Activated CD4-positive, alpha-beta T cell treated with anti-CD3 and anti-CD28 coated beads, Interleukin-2, Interleukin-6, amounts not matched to agents 100 ng/mL and 50 ng/mL, durations not matched to agents 16 hours and 8 hours (primary cell): ENCODE measurements at regions not wholly inside any gene's neighbourhood (a gene's known extent, or its start where the extent isn't known, plus 50 kb on each side); places are given as distances from the start of the nearest gene placed in this dataset.
A peak's percentile ranks its signal among the peaks of the same experiment; 100 is the strongest.

Source experiments
- DNase-seq: peaks from one replicate; pipeline ENCODE4 v3.0.0-alpha.2; 2020

DNA sequence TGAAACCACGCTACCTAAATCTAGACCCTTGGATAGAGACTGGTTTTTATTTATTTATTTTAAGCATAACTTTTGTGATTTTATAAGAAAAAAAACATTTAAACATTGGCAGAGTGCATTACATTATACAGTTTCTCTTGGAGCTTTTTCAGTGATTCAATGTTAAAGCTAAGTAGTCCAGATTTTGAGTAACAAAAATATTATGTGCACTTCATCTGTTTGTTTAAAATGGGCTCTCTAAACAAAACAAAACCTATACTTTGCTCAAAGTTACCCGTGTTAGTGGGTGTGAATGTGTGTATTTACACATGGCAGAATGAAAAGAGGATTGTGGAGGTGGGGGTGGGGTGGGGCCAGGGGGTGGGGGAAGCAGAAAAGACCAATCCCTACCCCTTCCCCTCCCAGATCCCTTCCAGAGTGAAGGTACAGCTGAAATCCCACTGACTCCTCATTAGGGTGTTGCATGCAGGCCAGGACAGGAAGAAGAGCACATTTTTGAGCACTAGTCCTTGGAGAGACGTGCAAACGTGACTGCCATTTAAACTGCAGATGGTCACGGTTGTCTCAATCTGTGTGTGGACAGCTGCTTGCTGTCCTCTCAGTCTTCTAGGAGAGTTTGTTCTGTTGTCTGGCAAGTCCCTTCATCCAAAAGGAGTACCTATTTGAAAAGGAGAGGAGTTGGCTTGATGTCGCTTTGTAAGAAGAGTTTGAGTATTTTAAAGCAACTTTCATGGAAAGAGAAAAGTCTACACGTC is 303.0 kb downstream of the ICOS start:
- DNase-seq = no peak

DNA sequence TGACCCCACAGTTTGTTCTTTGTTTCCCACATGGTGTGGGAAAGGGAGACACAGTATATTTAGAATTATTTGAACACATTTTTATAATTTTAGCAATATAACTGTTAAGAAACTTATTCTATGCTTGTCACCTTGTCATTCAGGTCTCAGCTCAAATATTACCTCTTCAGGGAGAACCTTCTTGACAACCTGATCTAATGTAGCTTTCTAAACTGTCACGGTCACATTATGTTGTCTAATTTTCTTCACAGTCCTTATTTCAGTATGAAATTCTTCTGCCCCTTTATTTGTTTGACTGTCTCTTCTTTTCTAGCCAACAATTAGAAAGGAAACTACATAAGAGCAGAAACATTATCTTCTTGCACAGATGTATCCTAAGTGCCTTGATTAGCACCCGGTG is 304.3 kb upstream of the PARD3B start:
- DNase-seq = no peak

DNA sequence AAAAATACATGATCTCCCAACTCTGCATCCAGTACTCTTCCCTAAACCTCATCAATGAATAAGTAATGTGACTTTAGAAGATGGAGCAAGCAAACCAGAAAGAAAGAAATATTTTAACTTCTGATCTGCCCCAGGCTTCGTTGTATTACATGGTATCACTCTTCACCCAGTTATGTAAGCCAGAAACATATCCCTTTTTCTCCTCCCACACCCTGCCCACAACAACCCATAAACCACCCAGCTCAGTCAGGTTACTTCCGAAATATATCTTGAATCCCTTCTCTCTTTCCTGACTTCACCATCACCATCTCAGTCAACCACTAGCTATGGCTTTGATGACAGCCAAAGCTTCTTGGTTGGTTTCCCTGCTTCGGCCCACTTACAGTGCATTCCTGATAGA is 295.8 kb upstream of the PARD3B start:
- DNase-seq = no peak

DNA sequence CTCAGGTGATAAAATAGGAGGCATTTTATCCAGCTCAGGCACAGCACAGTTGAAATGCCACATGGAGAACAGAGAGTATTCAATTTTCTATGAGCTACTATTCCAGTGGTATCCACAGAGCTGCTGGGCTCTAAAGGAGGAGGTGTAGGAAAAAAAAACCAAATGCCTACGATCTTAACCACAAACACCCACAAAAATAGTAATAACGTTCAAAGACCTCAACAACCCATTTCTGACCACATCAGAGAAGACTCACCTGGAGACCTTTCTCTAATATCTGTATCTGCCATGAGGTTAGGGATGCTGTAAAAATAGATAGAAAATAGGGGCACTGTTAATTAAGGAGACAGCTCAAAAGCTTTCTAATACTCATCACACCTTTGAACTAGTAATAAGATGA is 294.6 kb upstream of the PARD3B start:
- no peak for DNase-seq

DNA sequence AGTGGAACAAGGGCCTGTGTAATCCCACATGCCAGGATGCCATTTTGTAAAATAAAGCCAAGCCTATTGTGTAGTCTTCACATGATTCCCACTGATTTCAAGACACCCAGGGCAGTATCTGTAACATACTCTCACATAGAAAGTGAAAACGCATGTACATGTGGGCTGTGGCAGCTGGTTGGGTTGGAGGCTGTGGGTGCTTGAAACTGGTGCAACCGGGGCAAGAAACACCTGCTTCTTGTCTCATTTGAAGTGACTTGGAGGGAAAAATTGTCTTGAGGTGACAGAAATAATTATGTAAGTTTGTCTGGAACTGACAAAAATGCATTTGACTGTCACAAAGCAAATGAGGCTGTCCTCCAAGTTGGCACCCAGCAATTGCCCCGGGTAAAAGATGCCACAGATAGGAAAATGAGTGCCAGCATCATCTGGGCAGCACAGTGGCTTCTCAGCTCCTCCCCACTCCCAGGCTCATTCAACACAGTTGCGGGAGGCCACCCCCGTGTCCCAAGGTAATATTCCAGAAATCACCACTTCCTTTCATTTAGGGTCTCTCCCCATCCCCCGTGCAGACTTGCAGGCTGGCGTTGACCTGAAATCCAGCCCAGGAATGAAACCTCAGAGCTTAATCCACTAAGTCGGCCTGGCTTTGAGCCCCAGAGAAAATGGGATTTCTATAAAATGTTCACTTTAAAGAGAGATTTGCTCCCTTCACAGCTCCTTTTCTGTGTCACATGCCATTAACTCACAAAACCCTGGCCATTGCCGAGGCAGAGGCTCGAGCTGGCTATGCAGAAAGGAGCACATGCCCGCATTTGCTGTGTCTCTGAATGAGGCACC is 293.9 kb upstream of the PARD3B start:
- DNase-seq = no peak

DNA sequence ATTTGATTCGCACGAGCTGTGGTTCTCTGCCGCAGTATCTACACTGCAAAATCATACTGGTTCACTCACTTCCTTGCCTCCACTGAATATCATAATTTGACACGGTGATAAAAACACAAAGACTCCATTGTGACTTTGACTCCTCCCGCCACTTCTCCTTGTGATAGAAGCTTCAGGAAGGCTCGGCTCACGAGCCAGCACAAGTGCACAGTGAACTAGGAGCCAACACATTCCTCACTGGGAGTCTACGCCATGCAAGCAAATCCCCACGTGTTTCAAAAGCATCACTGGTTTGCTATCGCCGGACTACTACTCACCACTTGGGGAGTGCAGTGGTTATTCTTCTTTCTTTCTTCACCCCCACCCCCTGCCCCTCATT is 293.3 kb upstream of the PARD3B start:
- no peak for DNase-seq

DNA sequence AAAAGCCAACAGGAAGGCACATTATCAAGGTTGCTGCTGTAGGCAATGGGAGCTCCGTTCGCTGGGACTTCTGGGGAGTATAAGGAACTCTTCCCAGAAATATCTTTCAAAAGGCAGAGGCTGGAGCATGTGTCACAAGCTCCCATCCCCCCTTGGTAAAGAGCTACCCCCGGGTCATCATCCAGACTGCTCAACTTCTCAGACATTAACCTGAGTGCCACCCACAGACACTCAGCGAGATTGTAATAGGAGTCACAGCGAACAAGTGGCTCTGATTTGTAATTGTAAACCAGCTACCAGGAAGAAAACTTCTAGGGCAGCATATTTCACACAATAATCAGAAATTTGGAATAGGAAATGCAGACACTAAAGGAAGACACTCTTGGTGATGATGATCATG is 290.2 kb upstream of the PARD3B start:
- no peak for DNase-seq

DNA sequence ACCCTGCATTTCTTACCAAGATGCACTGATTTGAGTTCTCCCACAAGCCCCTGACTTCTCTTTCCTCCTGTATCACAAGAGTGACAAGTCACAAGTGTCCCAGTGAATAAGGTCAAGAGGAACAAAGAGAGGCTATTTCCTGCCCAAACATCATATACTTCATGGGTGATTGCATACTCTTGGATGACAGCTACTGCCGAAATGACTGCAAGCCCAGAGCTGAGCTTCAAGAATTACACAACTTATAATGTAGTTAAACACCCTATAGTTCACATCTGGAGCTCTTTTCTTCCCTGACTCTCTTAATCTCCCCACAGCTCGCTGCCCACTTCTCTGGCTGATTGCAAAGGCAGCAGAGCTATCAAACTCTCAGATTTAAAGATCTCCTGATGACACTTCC is 289.7 kb upstream of the PARD3B start:
- no peak for DNase-seq

DNA sequence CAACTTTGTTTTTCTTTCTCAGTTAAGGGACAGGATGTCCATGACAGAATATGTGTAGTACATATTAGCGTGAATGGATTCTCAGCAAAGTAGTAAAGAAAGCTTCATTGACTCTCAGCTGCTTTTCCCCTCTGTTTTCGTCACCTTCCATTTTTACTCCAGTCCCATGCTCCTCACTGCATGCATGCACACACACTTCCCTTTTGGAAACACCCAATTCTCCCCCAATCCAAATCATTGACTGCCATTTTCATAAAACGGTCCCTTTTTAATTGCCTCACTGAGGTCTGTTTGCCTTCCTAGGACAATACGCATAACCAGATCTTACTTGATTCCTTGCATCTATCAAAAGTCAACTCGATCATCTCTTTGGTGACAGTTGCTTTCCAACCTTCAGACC is 287.5 kb upstream of the PARD3B start:
- DNase-seq = no peak

DNA sequence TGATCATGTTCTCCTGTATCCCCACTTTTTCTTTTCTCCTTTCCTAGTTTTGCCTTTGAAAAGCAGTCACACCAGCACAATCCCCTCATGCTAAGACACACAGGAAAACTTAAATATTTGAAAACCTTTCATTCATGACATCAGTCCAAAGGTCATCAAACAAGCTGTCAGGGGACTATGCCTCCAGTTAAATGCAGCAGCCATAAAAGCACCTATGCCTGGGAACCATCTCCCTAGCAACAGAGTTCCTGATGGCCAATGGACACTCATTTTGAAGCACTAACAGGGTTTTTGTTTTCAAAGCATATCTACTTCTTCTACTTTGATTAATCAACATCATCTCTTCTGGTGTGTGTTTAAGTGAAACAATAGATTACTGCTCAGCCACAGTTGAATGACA is 286.4 kb upstream of the PARD3B start:
- no peak for DNase-seq

DNA sequence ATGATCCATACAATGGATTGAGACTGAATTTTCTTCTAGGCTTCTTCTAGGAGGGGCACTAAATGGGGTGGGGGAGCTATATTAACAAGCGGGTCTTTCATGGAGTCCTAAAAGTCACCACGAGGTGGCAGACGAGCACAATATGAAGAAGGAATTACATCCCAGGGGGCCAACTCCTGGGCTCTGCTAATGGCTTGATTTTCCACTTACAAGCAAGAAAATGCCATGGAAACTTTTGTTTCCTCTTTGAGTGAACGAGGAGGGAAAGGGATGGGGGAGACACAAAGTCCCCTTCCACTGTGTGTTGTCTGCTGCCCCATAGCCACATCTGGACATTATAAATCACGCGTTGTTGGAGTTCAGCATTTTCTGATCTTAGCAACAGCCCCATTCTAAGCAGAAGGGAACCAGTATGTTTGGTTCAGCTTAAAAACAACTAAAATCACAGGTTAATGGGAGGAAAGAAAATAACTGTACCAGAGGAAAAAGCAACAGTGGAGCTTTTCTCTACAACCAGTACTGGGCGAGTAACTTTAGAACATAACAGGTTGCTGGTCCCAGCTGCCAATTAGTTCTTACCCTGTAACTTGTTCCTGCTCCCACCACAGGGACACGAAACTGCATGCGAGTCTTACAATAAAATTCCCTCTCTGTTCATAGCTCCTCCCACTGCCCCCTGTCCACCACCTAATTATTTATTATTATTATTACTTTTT is 285.0 kb upstream of the PARD3B start:
- peak; percentile 44 for DNase-seq

DNA sequence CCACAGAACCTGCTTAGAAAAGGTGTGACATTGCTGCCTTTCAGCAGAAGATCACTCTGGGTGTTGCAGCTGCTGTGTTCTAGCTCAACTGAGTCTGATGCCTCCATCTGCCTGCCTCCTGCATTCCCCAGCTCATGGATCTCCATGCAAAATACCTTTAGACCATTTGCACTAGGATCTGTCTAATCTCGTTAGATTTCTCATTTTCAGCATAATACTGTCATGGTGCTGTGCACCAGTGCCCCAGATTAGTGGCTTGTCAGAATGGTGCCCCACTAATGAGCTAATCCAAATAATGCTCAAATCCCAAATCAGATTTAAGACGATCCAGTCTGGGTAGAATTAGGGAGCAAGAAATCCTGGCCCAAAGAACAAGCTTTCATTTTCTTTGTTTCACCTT is 284.4 kb upstream of the PARD3B start:
- DNase-seq = no peak

DNA sequence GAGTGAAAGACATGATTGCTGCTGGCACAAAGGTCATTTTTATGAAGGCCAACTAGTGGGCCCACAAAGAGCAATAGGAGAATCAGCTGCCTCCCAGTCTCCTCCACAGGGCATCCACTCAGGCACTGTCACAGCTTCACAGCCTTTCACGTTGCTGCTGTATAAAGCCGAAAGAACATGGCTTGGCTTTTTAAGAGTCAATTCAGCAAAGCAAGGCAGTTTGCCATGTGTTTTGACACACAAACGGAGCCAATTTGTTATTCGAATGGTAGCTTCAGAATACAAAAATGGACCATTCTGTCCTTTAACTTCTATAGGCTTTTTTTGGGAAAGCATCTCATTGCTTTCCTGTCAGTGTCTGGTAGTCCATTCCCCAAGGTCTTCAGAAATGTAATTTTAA is 283.4 kb upstream of the PARD3B start:
- DNase-seq = no peak

DNA sequence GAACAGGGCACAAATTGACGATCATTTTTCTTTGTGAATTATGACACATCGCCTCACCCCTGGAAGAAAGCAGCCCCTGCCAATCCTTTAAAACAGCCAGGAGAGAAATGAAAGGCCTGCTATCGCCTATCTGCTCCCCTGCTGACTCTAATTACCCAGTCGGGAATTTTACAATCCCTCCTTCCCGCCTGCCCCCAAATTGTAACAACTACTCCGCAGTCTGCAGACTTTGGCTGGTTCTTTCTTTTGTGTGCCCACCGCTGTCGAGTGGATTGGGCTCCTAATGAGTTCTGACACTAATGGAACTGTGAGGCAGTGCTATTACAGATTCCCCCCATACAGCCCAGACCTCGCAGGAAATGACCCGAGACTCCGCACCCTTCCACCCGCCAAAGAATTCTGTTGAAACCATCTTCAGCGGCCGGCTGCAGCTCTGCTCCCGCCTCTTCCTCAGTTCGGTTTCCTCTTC is 281.2 kb upstream of the PARD3B start:
- no peak for DNase-seq

DNA sequence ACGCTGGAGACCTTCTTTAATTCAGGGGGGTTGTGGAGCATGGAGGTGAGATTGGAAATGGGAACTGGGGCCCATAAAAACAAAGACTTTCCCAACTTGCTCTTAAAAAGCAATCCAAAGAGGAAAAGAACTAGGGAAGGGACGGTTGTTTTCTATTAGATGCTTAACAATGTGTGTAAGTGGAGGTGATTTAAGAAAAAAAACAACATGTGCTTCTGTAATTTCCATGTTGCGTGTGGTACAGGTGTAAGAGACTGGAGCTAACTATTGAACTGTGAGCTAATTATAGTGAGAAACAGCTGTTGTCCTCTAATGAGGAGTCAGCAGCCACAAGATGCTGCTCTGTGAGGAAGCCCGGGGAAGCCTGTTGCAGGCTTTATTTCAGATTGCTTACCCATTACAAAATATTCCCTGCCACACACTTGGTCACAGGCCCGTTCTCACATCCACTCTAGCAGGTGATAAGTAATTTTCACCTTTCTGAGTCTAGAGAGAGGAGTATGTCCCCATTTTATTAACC is 280.6 kb upstream of the PARD3B start:
- no peak for DNase-seq

DNA sequence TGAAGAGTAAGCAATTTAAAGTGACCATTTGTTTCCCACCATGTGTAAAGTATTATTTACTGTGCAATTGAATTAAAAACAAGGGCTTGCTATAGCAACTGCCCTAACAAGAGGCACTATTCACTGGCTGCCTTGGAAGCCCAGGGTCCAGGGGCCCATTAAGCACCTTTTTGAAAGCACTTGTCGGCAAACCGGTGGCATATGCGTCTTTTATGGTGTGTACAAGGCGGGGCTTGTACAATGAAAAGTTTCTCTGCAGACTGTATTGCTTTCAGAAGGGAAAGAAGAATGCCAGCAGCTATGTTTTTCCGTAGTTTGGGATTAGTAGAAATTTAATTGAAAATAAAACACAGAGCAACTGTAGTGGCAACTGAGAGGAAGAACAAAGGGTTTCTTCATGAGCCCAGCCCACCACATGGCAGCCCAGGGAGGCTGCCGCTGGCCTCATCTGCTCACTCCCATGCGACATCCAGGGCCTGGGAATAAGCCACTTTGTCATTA is 279.5 kb upstream of the PARD3B start:
- no peak for DNase-seq

DNA sequence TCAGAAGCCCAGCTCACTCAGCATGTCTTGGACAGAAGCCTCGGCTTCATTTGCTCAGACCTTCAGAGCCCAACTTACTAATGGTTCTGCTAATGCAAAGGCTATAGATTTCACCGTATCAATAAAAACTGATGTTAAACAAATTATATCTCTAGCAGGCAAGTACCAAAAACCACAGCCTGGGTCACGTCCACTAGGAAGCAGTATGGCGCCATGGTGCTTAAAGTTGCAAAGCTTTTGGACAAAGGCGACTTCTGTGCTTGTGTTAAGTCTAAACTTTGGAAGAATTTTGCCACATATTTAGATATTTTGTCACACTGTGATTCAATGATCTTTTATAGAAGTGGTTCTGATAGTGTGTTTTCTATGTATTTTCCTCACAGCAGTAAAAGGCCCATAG is 276.8 kb upstream of the PARD3B start:
- DNase-seq = no peak

DNA sequence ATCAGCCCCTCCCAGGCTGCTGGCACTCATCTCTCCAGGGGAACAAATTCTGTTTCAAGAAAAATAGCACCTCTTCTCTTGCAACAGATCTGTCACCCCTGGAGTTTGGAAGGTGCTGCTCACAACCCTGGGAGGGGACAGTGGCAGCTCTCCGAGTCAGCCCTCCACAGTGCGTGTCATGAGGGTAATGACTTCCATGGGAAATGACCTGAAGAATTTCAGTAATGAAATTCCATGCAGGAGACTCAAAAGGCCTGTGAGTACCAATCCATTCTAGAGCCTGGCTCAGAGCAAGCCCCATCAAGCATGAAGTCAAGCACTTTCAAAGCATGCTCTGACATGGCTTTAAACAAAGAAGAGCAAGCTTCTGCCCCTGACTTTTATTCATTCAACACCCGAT is 276.3 kb upstream of the PARD3B start:
- DNase-seq = no peak

DNA sequence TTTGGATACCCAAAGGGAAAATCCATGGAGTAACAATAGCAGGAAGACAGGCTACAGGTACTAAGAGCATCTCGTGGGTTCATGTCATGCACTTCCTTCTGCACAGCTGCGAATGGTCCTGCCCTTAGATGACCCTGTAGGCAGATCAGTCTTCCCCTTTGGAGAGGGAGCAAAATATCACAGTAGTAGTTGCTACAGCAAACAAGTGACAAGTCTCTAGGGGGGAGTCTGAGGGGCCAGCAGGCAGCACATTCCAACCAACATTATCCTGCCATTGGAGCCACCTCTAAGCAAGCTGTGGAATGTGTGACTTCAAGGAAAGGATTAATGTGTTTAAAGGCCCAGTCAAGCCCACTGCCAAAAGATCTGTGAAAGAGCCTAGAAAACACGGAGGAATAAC is 273.2 kb upstream of the PARD3B start:
- no peak for DNase-seq

DNA sequence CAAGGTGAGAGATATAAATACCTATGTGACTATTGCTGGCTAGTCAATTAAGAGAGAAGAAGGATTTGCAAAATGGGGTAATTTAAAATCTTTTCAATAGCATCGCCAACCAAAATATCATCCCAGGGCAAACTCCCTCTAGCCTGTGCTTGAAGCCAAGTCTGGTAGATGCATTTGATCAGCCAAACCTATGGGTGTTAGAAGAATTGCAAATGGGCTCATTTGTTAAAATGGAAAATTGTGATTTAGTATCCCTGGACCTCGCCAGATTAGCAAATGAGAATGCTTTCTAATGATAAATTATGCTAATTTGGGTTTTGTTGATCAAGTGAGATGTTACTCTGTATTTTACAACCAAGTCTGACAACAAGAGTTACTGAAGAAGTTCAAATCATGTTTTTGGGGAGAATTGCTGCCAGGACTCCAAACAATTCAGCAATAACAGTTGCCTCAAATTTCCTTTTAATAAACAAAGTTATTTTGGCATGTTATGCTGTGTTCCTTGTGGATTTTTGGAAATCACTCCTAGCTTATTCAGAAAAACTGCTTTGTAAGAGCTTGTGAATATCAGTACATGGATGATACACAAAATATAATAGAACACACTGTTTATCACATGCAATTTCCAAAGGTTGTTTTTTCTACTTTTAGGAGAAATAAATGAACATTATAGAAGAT is 272.5 kb upstream of the PARD3B start:
- no peak for DNase-seq

DNA sequence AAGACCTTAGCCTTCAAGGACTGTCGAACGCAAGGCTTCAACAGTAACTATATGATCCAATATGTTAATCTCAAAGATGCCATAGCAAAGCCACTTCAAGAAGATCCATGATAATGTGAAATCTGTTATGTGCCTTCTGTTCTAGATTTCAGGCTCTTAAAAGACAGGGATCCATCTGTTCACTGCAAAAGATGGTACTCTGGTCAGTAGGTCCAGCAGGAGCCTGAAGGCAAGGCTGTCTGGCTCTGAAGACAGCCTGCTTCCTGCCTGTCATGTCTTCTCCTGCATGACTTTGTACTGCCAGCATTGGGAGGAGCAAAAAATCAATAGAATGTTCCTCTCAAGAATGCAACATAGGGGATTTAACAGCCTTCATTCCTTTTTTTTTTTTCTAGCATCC is 270.8 kb upstream of the PARD3B start:
- no peak for DNase-seq

DNA sequence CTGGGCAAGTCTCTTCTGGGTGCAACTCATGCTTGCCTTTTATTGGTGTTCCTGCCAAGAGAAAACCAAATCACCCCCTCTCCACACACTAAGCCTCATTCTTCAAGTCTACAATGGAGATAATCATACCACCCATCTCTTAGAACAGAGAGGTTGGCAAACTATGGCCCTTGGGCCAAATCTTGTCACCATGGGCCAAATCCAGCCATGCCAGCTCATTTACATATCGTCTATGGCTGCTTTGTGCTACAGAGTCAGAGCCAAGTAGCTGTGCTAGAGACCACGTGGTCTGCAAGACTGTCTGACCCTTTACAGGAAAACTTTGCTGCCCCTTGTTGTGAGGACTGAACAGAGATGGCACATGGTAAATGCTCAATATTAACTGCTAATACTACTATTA is 270.3 kb upstream of the PARD3B start:
- DNase-seq = no peak

DNA sequence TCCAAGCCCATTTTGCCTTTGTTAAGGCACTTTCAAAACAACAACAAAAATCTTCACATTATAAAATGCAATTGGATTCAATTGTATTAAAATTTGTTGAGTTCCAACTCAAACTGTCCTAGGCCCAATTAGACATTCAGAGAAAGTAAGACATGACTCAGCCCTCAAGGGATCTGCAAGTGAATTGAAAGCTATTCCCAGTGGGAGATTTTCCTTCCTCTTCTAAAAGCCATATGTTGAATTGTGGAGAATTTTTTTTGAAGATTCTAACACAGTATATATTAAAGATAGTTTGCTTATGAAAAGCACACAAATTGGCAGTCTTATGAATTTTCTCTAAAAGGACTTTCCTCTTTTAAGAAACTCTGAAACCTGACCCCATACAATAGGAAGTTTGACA is 268.0 kb upstream of the PARD3B start:
- no peak for DNase-seq
